Mesendoderm (in vitro differentiated cells): ENCODE measurements at regions not wholly inside any gene's neighbourhood (a gene's known extent, or its start where the extent isn't known, plus 50 kb on each side); places are given as distances from the start of the nearest gene placed in this dataset.

ENCODE experiments used
- DNase-seq: peaks from one replicate; pipeline ENCODE4 v3.0.0; 2013
- H2AK5ac ChIP-seq: 2 replicates; pipeline ENCODE4 v1.6.1; 2013; ENCODE audit warnings: low read length, inconsistent platforms
- H2BK120ac ChIP-seq: 2 replicates; pipeline ENCODE4 v1.6.1; 2013; ENCODE audit warnings: low read depth, mild to moderate bottlenecking, low read length, moderate library complexity, mixed read lengths
- H2BK15ac ChIP-seq: replicated peaks from 2 replicates; pipeline ENCODE4 v1.6.1; 2013; ENCODE audit warnings: low read depth, mild to moderate bottlenecking, moderate library complexity
- H2BK5ac ChIP-seq: 2 replicates; pipeline ENCODE4 v1.6.1; 2013; ENCODE audit warnings: low read length, inconsistent platforms
- H3K18ac ChIP-seq: 2 replicates; pipeline ENCODE4 v1.6.1; 2013; ENCODE audit warnings: mild to moderate bottlenecking, low read length, mixed read lengths
- H3K23ac ChIP-seq: one replicate; pipeline ENCODE4 v1.6.1; 2013; ENCODE audit warnings: low read length
- H3K27ac ChIP-seq: 2 replicates; pipeline ENCODE4 v1.5.1; 2013; ENCODE audit warnings: low read depth, mild to moderate bottlenecking, inconsistent platforms, low read length, moderate library complexity
- H3K27me3 ChIP-seq: 2 replicates; pipeline ENCODE4 v1.6.1; 2013; ENCODE audit warnings: low read length, control low read depth, mild to moderate bottlenecking, inconsistent platforms; ENCODE audit not compliant: insufficient read depth, poor library complexity
- H3K36me3 ChIP-seq: 2 replicates; pipeline ENCODE4 v1.6.1; 2013; ENCODE audit warnings: low read length, inconsistent platforms; ENCODE audit not compliant: control insufficient read depth, insufficient read depth
- H3K4ac ChIP-seq: one replicate; pipeline ENCODE4 v1.6.1; 2013; ENCODE audit warnings: low read depth, mild to moderate bottlenecking, low read length, moderate library complexity
- H3K4me1 ChIP-seq: 2 replicates; pipeline ENCODE4 v1.6.1; 2013; ENCODE audit warnings: low read depth, low read length, inconsistent platforms; ENCODE audit not compliant: control insufficient read depth
- H3K4me2 ChIP-seq: 2 replicates; pipeline ENCODE4 v1.6.1; 2013; ENCODE audit warnings: low read length
- H3K4me3 ChIP-seq: 2 replicates; pipeline ENCODE4 v1.5.1; 2013; ENCODE audit warnings: mild to moderate bottlenecking, low read length
- H3K56ac ChIP-seq: one replicate; pipeline ENCODE4 v1.6.1; 2013; ENCODE audit warnings: low read length
- H3K79me1 ChIP-seq: 2 replicates; pipeline ENCODE4 v1.6.1; 2013; ENCODE audit warnings: low read length, inconsistent platforms
- H3K79me2 ChIP-seq: 2 replicates; pipeline ENCODE4 v1.6.1; 2013; ENCODE audit warnings: mild to moderate bottlenecking, low read length; ENCODE audit not compliant: control insufficient read depth, insufficient read depth
- H3K9ac ChIP-seq: 2 replicates; pipeline ENCODE4 v1.6.1; 2013; ENCODE audit warnings: low read length, inconsistent platforms
- H4K5ac ChIP-seq: one replicate; pipeline ENCODE4 v1.6.1; 2013; ENCODE audit warnings: low read length
- H4K8ac ChIP-seq: one replicate; pipeline ENCODE4 v1.6.1; 2013; ENCODE audit warnings: low read depth, mild to moderate bottlenecking, control low read depth, low read length, moderate library complexity
- WGBS: extraction: QIAGEN DNeasy Blood & Tissue Kit; methylation state at CpG from one replicate; pipeline ENCODE4 v1.1.7; 2013; ENCODE audit warnings: low lambda C conversion rate, missing lambda C conversion rate; ENCODE audit not compliant: insufficient coverage; ENCODE audit errors: extremely low coverage; 5-methylcytosine and 5-hydroxymethylcytosine counted together

DNA sequence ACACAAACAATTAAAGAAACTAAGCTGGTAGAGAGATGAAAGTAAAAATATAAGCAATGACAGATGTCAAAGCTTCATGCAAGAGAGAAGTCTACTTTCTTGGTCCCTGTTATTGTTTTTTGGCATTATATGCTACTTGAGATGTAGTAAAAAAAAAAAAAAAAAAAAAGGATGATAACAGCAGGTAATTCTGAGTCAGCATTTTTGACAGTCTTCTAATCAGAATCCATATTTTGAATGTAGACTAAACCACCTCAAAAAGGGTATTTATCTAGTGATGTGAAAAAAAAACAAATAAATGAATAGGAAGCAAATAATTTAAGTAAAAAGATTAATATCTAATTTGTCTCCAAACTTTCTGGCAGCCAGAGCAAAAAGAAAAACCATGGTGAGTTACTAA, 422.2 kb upstream of the CPEB2 start:
- H3K9ac ChIP-seq, result no peak overlapping the region
- H2BK120ac ChIP-seq, result no peak overlapping the region
- H4K5ac ChIP-seq, result no peak overlapping the region
- H3K36me3 ChIP-seq, result no peaks in the 10 kb centered on the region
- no peaks in the 10 kb centered on the region for H3K27me3 ChIP-seq
- no peaks in the 10 kb centered on the region for H3K79me2 ChIP-seq
- H3K4me1 ChIP-seq, result no peaks in the 10 kb centered on the region
- no peak overlapping the region for H3K56ac ChIP-seq
- no peak overlapping the region for H3K27ac ChIP-seq
- no peaks in the 10 kb centered on the region for H3K79me1 ChIP-seq
- no peak overlapping the region for H2AK5ac ChIP-seq
- H2BK5ac ChIP-seq, result no peak overlapping the region
- no peak overlapping the region for H3K4ac ChIP-seq
- no peak overlapping the region for H3K4me3 ChIP-seq
- H3K23ac ChIP-seq, result no peak overlapping the region
- H2BK15ac ChIP-seq, result no peak overlapping the region
- H3K4me2 ChIP-seq, result no peak overlapping the region
- no peak overlapping the region for H4K8ac ChIP-seq
- no peak overlapping the region for H3K18ac ChIP-seq
- DNase-seq, result no peak

DNA sequence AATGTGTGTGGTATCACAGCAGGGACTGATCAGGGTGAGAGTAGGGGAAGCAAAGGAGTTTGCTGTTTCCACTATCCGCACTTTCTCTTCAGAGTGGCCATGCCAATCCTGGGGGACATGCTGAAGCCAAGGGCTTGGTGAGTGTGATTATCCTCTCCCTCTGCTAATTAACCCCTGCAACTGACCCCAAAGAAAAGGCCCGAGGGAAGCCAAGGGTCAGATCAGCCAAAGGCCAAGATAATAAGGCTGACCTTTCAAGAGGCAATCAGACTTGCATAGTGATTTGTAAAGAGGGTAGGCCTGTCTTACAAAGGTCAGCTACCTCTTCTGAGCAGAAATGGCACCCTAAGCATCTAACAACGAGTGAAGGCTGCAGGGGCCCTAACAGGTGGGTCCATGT, 420.5 kb upstream of the CPEB2 start:
- H4K8ac ChIP-seq, result no peak overlapping the region
- no peak overlapping the region for H3K18ac ChIP-seq
- no peaks in the 10 kb centered on the region for H3K4me1 ChIP-seq
- no peak overlapping the region for H2BK15ac ChIP-seq
- H3K79me2 ChIP-seq, result no peaks in the 10 kb centered on the region
- H3K4me2 ChIP-seq, result no peak overlapping the region
- no peak overlapping the region for H2BK5ac ChIP-seq
- no peaks in the 10 kb centered on the region for H3K27me3 ChIP-seq
- H3K4me3 ChIP-seq, result no peak overlapping the region
- no peak overlapping the region for H3K23ac ChIP-seq
- no peaks in the 10 kb centered on the region for H3K36me3 ChIP-seq
- H3K27ac ChIP-seq, result no peak overlapping the region
- DNase-seq, result no peak
- no peak overlapping the region for H3K56ac ChIP-seq
- no peak overlapping the region for H3K9ac ChIP-seq
- H2AK5ac ChIP-seq, result no peak overlapping the region
- H2BK120ac ChIP-seq, result no peak overlapping the region
- no peak overlapping the region for H4K5ac ChIP-seq
- no peaks in the 10 kb centered on the region for H3K79me1 ChIP-seq
- WGBS, result no CpG with 5 or more reads among the region's 3 CpGs
- no peak overlapping the region for H3K4ac ChIP-seq

DNA sequence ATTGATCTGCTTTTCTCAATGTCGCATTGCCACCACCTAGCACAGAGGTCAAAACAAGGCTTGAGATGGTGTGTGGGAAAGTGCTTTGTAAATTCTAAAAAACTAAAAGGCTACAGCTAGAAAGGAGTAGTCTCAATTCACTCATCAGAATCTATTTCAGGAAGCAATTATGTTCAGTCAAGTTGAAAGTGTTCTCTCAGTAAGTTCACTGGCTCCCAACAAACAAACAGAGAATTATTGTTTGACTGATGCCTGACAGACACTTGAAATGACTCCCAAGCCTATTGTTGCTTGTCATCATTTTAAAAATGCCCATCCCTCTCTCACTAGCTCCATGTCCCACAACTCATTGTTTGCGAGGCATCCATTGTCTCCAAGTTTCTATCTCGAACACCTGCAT, 419.6 kb upstream of the CPEB2 start:
- Histone ChIP-seq H3K27me3 (no peaks in the 10 kb centered on the region), H3K4me3 (no peak overlapping the region), H3K23ac (no peak overlapping the region), H3K4me2 (no peak overlapping the region), H3K79me1 (no peaks in the 10 kb centered on the region), H2BK15ac (no peak overlapping the region), H3K27ac (no peak overlapping the region), H3K9ac (no peak overlapping the region), H3K4ac (no peak overlapping the region), H3K18ac (no peak overlapping the region), H3K79me2 (no peaks in the 10 kb centered on the region), H2BK120ac (no peak overlapping the region), H3K36me3 (no peaks in the 10 kb centered on the region), H2BK5ac (no peak overlapping the region), H4K8ac (no peak overlapping the region), H4K5ac (no peak overlapping the region), H2AK5ac (no peak overlapping the region), H3K4me1 (no peaks in the 10 kb centered on the region), H3K56ac (no peak overlapping the region)
- no CpG with 5 or more reads among the region's 3 CpGs for WGBS
- DNase-seq, result no peak

DNA sequence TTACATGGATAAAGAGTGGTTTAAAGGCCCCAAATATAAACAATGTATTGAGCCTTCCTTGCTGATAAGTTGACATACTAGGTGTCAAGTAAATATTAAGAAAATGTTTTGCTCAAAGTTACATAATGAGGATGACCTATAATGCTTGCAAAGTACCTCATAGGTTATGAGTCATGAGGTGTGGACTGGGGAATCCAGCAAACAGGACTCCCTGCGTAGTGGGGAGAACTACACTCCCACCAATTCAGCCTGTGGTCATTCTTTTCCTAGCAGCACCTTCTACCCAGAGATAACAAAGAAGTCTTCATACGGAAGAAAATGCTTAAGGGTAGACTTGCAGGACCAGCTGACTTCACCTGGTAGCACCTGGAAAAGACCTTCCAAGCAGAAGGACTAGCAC, 418.9 kb upstream of the CPEB2 start:
- Histone ChIP-seq H3K4ac (no peak overlapping the region), H3K4me1 (no peaks in the 10 kb centered on the region), H3K56ac (no peak overlapping the region), H3K4me2 (no peak overlapping the region), H2BK120ac (no peak overlapping the region), H2BK5ac (no peak overlapping the region), H3K9ac (no peak overlapping the region), H3K79me2 (no peaks in the 10 kb centered on the region), H3K27ac (no peak overlapping the region), H3K36me3 (no peaks in the 10 kb centered on the region), H4K8ac (no peak overlapping the region), H3K23ac (no peak overlapping the region), H3K18ac (no peak overlapping the region), H2BK15ac (no peak overlapping the region), H3K27me3 (no peaks in the 10 kb centered on the region), H3K79me1 (no peaks in the 10 kb centered on the region), H3K4me3 (no peak overlapping the region), H2AK5ac (no peak overlapping the region), H4K5ac (no peak overlapping the region)
- no peak for DNase-seq
- WGBS, result no CpG with 5 or more reads among the region's 2 CpGs

DNA sequence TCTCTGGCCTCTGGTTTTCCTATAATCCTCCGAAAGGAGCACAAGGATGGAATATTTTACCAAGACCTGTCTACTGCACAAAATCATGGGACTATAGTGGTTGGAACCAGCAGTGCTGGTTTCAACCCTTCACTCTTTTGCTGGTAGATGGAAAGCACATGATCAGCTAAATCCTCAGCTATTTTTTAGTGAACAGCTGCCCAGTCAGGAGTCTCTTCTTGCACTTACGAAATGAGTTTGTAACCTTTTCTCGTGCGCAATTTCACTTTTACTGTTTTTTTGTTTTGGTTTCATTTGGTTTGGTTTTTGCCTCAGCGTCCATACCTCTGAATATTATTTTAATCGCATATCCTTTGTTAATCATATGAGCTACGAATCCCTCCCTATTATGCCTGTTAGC, 418.5 kb upstream of the CPEB2 start:
- H3K4me1 ChIP-seq, result no peaks in the 10 kb centered on the region
- no peak overlapping the region for H3K18ac ChIP-seq
- H3K9ac ChIP-seq, result no peak overlapping the region
- no peaks in the 10 kb centered on the region for H3K79me2 ChIP-seq
- H3K23ac ChIP-seq, result no peak overlapping the region
- no peak overlapping the region for H3K4ac ChIP-seq
- WGBS, result no CpG with 5 or more reads among the region's 7 CpGs
- H3K27ac ChIP-seq, result no peak overlapping the region
- no peak overlapping the region for H4K5ac ChIP-seq
- H3K4me2 ChIP-seq, result no peak overlapping the region
- no peak for DNase-seq
- no peaks in the 10 kb centered on the region for H3K36me3 ChIP-seq
- H4K8ac ChIP-seq, result no peak overlapping the region
- H2BK5ac ChIP-seq, result no peak overlapping the region
- H2BK15ac ChIP-seq, result no peak overlapping the region
- peak overlapping the region; percentile 55 for H2BK120ac ChIP-seq
- no peaks in the 10 kb centered on the region for H3K79me1 ChIP-seq
- no peak overlapping the region for H3K4me3 ChIP-seq
- no peak overlapping the region for H2AK5ac ChIP-seq
- H3K56ac ChIP-seq, result no peak overlapping the region
- no peaks in the 10 kb centered on the region for H3K27me3 ChIP-seq

DNA sequence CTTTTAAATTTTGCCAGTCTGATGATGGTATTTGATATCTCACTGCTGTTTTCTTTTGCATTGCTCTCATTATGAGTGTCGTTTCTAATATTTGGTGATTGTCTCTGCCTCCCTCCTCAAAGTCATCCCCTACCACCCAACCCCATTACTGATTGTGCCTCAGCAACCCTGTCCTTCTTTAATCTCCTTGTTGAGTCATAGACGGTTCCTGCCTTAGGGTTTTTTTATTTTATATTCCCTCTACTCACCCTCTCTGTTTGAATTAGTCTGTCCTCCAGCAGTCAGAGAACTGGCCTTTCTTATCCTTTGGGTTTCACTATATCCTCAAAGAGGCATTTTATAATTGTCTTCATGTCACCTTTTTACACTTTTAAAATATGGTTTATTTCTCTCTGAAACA, 409.3 kb upstream of the CPEB2 start:
- Histone ChIP-seq H3K23ac (no peak overlapping the region), H4K8ac (no peak overlapping the region), H3K18ac (no peak overlapping the region), H3K79me1 (no peaks in the 10 kb centered on the region), H2BK120ac (no peak overlapping the region), H2AK5ac (no peak overlapping the region), H3K27me3 (no peaks in the 10 kb centered on the region), H2BK5ac (no peak overlapping the region), H4K5ac (no peak overlapping the region), H2BK15ac (no peak overlapping the region), H3K36me3 (no peaks in the 10 kb centered on the region), H3K56ac (no peak overlapping the region), H3K4ac (no peak overlapping the region), H3K4me3 (no peak overlapping the region), H3K27ac (no peak overlapping the region), H3K4me1 (no peaks in the 10 kb centered on the region), H3K79me2 (no peaks in the 10 kb centered on the region), H3K4me2 (no peak overlapping the region), H3K9ac (no peak overlapping the region)
- WGBS, result no CpG with 5 or more reads among the region's 2 CpGs
- no peak for DNase-seq
